DMS 273 (cell line): ENCODE measurements at regions not wholly inside any gene's neighbourhood (a gene's known extent, or its start where the extent isn't known, plus 50 kb on each side); places are given as distances from the start of the nearest gene placed in this dataset.
A peak's percentile ranks its signal among the peaks of the same experiment; 100 is the strongest.
"Not testable (repeated sequence)": the region's sequence is repeated elsewhere in the genome, so short reads cannot be mapped to it uniquely, and the experiment has no call there.

Source experiments
- DNase-seq: peaks from one replicate; lab custom pipeline; 2025; ENCODE audit not compliant: unreplicated experiment; lab: John Stamatoyannopoulos, UW

GRCh38 chrX:143455046-143455445 lies 62.2 kb downstream of the SPANXN3 start:
- DNase-seq = peak; percentile 6

- DNase-seq = peak; percentile 57
Observed at GRCh38 chrX:143437439-143437838, 79.8 kb downstream of the SPANXN3 start.

- DNase-seq = no peak
Observed at GRCh38 chrX:143435916-143436315, 81.4 kb downstream of the SPANXN3 start.

- no peak for DNase-seq
Observed at GRCh38 chrX:143429811-143430210, 87.5 kb downstream of the SPANXN3 start.

- no peak for DNase-seq
Observed at GRCh38 chrX:143429131-143429530, 88.1 kb downstream of the SPANXN3 start.

GRCh38 chrX:143401160-143401559 lies 116.1 kb downstream of the SPANXN3 start:
- no peak for DNase-seq

- no peak for DNase-seq
Observed at GRCh38 chrX:143378851-143379250, 138.4 kb downstream of the SPANXN3 start.

GRCh38 chrX:143363419-143363818 lies 153.9 kb downstream of the SPANXN3 start:
- no peak for DNase-seq

- DNase-seq = peak; percentile 11
Observed at GRCh38 chrX:143340190-143340589, 177.1 kb downstream of the SPANXN3 start.

- no peak for DNase-seq
Observed at GRCh38 chrX:143336261-143336660, 181.0 kb downstream of the SPANXN3 start.

- DNase-seq = no peak
Observed at GRCh38 chrX:143319526-143319925, 197.7 kb downstream of the SPANXN3 start.

- not testable (repeated sequence) for DNase-seq
Observed at GRCh38 chrX:143318857-143319256, 198.4 kb downstream of the SPANXN3 start.

- DNase-seq = no peak
Observed at GRCh38 chrX:143306991-143307937, 210.0 kb downstream of the SPANXN3 start.

- no peak for DNase-seq
Observed at GRCh38 chrX:143304518-143304917, 212.8 kb downstream of the SPANXN3 start.

- DNase-seq = no peak
Observed at GRCh38 chrX:143304025-143304424, 213.2 kb downstream of the SPANXN3 start.

GRCh38 chrX:143298663-143299241 lies 218.5 kb downstream of the SPANXN3 start:
- DNase-seq = no peak

- peak; percentile 37 for DNase-seq
Observed at GRCh38 chrX:143296521-143296920, 220.8 kb downstream of the SPANXN3 start.

GRCh38 chrX:143287236-143287635 lies 230.0 kb downstream of the SPANXN3 start:
- DNase-seq = no peak

GRCh38 chrX:143270317-143270716 lies 244.6 kb downstream of the SPANXN4 start:
- DNase-seq = no peak

- DNase-seq = not testable (repeated sequence)
Observed at GRCh38 chrX:143244593-143244992, 218.9 kb downstream of the SPANXN4 start.

- no peak for DNase-seq
Observed at GRCh38 chrX:143240658-143241057, 214.9 kb downstream of the SPANXN4 start.

GRCh38 chrX:143231492-143231891 lies 205.8 kb downstream of the SPANXN4 start:
- no peak for DNase-seq
